BE2C (cell line): ENCODE measurements at regions not wholly inside any gene's neighbourhood (a gene's known extent, or its start where the extent isn't known, plus 50 kb on each side); places are given as distances from the start of the nearest gene placed in this dataset.

Experiments
- DNase-seq: peaks from one replicate; pipeline ENCODE4 v3.0.0-alpha.2; 2020
- H3K27me3 ChIP-seq: fragments of 250-450 bp; sonication (Bioruptor Pico); 2 replicates; pipeline ENCODE4 v1.5.1; 2020; ENCODE audit warnings: mild to moderate bottlenecking
- H3K36me3 ChIP-seq: fragments of 250-450 bp; sonication (Bioruptor Pico); 2 replicates; pipeline ENCODE4 v1.5.1; 2020; ENCODE audit warnings: mild to moderate bottlenecking
- H3K4me1 ChIP-seq: fragments of 250-450 bp; sonication (Bioruptor Pico); 2 replicates; pipeline ENCODE4 v1.5.1; 2020
- H3K4me3 ChIP-seq: 2 replicates; pipeline ENCODE4 v1.5.1; 2011; ENCODE audit warnings: low read depth, low read length
- H3K9me3 ChIP-seq: fragments of 250-450 bp; sonication (Bioruptor Pico); 2 replicates; pipeline ENCODE4 v1.5.1; 2020
- CTCF ChIP-seq: IDR thresholded peaks from 2 replicates; pipeline ENCODE4 v1.5.1; 2012; ENCODE audit warnings: mild to moderate bottlenecking, low read depth, low read length

GRCh38 chr2:19753818-19754217 is 148.0 kb downstream of the TTC32 start:
- Histone ChIP-seq H3K9me3 (no peaks in the 10 kb centered on the region), H3K27me3 (no peaks in the 10 kb centered on the region; the same call in 1 of the 2 replicates), H3K36me3 (no peaks in the 10 kb centered on the region), H3K4me3 (no peak overlapping the region), H3K4me1 (peaks cover 3% of the 10 kb centered on the region; the same call in 1 of the 2 replicates)
- no peak for TF ChIP-seq CTCF
- no peak for DNase-seq

DNA sequence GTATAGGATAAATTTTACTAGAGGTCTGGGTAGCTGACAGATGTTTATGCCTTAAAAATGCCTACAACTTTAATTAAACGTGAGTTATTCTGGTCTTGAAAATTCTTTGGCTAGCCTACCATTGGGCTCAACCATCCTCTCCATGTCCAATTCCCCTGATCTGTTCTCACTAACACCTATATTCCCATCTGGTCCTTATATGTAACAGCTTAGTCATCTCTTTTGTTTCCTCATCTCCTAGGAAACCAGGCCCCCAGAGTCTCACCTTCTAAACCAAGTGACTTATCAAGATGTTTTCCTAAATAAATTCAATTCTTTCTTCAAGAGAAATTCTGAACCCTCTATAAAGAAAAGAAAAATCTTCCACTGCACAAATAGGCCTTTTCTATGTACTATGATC is 148.5 kb downstream of the TTC32 start:
- peaks cover 3% of the 10 kb centered on the region; the same call in 1 of the 2 replicates for H3K4me1 ChIP-seq
- TF ChIP-seq CTCF, result no peak
- H3K9me3 ChIP-seq, result no peaks in the 10 kb centered on the region
- H3K4me3 ChIP-seq, result no peak overlapping the region
- H3K27me3 ChIP-seq, result no peaks in the 10 kb centered on the region; the same call in 1 of the 2 replicates
- H3K36me3 ChIP-seq, result no peaks in the 10 kb centered on the region
- DNase-seq, result no peak

DNA sequence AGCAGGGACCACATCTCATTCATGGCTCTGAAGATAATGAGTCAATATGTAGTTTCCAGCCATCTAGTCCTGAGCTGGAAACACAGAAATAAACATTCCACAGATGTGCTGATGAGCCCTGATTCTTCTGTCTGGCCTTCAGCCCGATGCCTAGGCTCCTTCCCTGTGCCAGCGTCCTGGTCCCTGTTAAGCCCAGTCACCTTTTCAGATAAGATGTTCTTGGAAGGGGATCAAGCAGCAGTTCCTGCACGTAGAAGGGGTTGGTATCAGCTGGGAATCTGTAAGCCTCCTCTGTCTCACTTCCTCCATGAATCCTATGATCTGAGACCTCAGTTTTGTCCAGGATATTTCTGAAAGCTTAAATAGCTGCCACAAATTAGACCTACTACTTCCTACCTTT is 149.3 kb downstream of the TTC32 start:
- Histone ChIP-seq H3K4me1 (peaks cover 3% of the 10 kb centered on the region; the same call in 1 of the 2 replicates), H3K4me3 (no peak overlapping the region), H3K27me3 (no peaks in the 10 kb centered on the region; the same call in 1 of the 2 replicates), H3K9me3 (no peaks in the 10 kb centered on the region), H3K36me3 (no peaks in the 10 kb centered on the region)
- no peak for TF ChIP-seq CTCF
- no peak for DNase-seq

DNA sequence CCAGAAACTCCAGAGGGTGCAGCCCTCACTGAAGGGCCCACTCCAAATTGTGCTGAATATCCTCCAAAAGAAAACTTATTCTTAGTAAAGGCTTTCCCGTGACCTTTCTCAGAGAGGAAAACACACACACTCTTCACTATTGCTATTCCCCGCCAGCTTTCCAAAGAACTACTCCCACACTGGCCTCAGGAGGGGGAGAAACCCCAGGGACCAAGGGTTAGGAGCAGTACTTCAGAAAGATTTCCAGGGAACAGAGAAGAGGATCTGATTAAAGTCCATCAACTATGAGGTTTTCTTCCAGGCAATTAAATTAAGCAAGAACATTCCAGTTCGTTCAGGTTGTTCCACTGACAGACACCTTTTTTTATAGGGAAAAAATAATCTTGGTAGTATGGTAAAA is 150.2 kb downstream of the TTC32 start:
- H3K27me3 ChIP-seq, result no peaks in the 10 kb centered on the region; the same call in 1 of the 2 replicates
- H3K4me1 ChIP-seq, result peaks cover 3% of the 10 kb centered on the region; the same call in 1 of the 2 replicates
- no peaks in the 10 kb centered on the region for H3K36me3 ChIP-seq
- no peaks in the 10 kb centered on the region for H3K9me3 ChIP-seq
- no peak for TF ChIP-seq CTCF
- no peak overlapping the region for H3K4me3 ChIP-seq
- DNase-seq, result no peak

DNA sequence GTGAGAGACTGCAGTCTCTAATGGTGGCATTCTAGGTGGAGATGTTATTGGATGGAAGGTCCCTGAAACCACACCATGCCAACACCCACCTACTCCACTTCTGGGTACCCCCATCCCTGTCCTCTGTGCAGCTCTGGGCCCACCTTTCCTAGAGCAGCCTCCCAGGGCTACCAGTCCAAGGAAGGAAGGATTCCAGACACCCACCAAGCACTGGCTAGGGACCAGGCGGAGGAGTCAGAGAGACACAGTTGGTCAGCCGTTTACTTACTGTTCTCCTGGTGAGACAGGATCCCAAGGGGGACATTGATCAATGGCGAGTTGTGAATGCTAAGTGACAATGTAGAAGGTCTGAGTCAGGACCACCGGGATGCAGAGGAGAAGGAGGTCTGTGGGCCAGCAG is 151.6 kb downstream of the TTC32 start:
- Histone ChIP-seq H3K36me3 (no peaks in the 10 kb centered on the region), H3K4me3 (no peak overlapping the region), H3K9me3 (no peaks in the 10 kb centered on the region), H3K4me1 (peaks cover 3% of the 10 kb centered on the region; the same call in 1 of the 2 replicates), H3K27me3 (no peaks in the 10 kb centered on the region; the same call in 1 of the 2 replicates)
- DNase-seq, result no peak
- TF ChIP-seq CTCF, result no peak

DNA sequence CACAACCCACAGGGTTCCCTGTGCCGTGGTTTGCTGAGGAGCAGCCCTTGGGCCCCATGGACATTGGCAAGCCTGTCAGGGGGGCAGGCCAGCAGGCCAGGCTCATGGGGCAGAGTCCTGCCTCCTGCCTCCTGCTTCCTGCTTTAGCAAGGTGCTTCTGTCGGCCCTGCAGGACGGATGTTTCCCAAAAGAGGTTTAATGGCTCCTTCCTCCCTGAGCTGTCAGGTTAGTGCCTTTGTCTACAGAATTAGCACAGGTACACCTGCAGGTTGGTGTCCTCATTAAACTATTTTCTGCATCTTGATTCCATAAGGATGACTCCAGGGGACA is 152.3 kb downstream of the TTC32 start:
- Histone ChIP-seq H3K36me3 (no peaks in the 10 kb centered on the region), H3K9me3 (no peaks in the 10 kb centered on the region)
- TF ChIP-seq CTCF, result no peak

More for the DNA sequence above, 152.3 kb downstream of the TTC32 start:
- Histone ChIP-seq H3K4me1 (no peaks in the 10 kb centered on the region), H3K4me3 (no peak overlapping the region), H3K27me3 (no peaks in the 10 kb centered on the region; the same call in 1 of the 2 replicates)
- DNase-seq, result no peak
